Right lobe of liver (tissue), 4 donors: ENCODE measurements at regions not wholly inside any gene's neighbourhood (a gene's known extent, or its start where the extent isn't known, plus 50 kb on each side); places are given as distances from the start of the nearest gene placed in this dataset.

Source experiments
- POLR2A ChIP-seq: fragments of 450-650 bp; IDR thresholded peaks from one replicate; pipeline ENCODE4 v1.6.1; 2017; ENCODE audit warnings: antibody characterized with exemption, mild to moderate bottlenecking
- TF ChIP-seq, protein P1 (sequence below), 4 donors: fragments of 200-600 bp in 3 of 4; fragments of 450-650 bp in 1 of 4; IDR thresholded peaks; one replicate each; pipeline versions ENCODE4 v1.5.1 to v1.8.0; 2016 to 2022; ENCODE audit warnings: antibody characterized with exemption in 4 of 4, mild to moderate bottlenecking in 2 of 4
- donor health status: DM: no; HTN: no; CAD: no.
- donor health status: DM: no; HTN: no; CAD: no.
- donor health status: DM: no; HTN: yes; CAD: no.

DNA sequence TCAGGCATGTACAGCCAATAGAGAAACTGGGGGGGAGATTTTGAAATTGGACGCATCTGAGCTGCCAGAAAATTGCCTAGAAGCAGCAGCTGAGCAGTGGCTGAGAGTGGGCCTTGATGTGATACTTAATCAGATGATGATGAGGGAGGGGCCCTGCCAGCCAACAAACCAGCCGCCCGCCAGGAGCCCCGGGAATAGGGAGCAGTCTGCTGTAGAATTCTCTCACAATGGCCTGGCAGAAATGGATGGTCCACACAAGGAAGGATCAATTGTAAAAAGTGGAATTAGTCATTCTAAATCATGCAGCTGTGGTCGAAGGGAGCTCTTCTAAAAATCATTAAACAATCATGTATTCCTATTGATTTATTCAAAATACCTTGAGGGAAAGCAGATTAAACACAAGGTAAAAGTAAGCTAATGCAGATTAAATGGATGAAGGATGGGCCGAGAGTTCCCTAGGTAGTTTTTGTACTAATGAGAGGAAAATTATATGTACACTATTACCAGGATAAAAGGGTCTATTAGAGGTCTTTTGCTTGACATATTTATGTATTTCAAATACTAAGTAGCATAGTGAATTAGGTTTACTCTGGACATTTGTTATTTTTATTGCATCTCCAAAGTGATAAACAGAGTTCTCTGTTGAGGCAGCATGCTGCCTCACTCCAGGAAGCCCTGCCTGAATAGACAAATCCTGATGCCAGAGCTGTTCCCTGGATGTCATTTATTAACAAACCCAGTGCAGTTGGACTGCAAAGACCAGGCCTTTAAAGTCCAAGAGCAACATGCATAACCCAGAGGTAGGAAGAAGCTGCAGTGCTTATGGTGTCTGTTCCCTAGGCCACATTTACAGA is 91.3 kb downstream of the NKX6-1 start:
- TF ChIP-seq, protein P1, sequence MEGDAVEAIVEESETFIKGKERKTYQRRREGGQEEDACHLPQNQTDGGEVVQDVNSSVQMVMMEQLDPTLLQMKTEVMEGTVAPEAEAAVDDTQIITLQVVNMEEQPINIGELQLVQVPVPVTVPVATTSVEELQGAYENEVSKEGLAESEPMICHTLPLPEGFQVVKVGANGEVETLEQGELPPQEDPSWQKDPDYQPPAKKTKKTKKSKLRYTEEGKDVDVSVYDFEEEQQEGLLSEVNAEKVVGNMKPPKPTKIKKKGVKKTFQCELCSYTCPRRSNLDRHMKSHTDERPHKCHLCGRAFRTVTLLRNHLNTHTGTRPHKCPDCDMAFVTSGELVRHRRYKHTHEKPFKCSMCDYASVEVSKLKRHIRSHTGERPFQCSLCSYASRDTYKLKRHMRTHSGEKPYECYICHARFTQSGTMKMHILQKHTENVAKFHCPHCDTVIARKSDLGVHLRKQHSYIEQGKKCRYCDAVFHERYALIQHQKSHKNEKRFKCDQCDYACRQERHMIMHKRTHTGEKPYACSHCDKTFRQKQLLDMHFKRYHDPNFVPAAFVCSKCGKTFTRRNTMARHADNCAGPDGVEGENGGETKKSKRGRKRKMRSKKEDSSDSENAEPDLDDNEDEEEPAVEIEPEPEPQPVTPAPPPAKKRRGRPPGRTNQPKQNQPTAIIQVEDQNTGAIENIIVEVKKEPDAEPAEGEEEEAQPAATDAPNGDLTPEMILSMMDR (IDR thresholded peaks at IDR 0.05), result no peak
- no peak for TF ChIP-seq POLR2A
